ENCODE measurements at regions not wholly inside any gene's neighbourhood (a gene's known extent, or its start where the extent isn't known, plus 50 kb on each side); places are given as distances from the start of the nearest gene placed in this dataset.

DNA sequence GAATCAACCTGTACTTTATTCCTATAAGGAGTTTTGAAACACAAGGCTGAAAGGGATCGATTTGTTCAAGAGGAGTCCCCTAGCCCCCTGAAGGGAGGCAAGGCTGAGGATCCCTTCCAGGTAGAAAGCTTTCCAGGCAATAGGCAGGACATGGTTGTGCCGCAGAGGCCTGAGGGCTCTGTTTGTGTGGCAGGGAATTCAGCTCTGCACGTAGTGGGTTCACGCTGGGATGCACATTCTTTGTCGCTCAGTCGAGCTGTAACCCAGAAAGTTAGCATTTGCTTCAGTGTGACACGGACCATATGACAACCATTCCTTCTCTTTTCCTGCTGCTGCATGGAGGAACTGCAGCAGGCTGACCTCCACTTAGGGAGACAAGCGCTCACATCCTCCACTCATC is 65.6 kb upstream of the TRIO start:
- H3T11ph ChIP-seq (ENCODE audit: low read length), result no peak overlapping the region
- H3K9me3 ChIP-seq (ENCODE audit: control insufficient read depth, low read depth, low read length), result no peaks in the 10 kb centered on the region
- TF ChIP-seq, protein P1, sequence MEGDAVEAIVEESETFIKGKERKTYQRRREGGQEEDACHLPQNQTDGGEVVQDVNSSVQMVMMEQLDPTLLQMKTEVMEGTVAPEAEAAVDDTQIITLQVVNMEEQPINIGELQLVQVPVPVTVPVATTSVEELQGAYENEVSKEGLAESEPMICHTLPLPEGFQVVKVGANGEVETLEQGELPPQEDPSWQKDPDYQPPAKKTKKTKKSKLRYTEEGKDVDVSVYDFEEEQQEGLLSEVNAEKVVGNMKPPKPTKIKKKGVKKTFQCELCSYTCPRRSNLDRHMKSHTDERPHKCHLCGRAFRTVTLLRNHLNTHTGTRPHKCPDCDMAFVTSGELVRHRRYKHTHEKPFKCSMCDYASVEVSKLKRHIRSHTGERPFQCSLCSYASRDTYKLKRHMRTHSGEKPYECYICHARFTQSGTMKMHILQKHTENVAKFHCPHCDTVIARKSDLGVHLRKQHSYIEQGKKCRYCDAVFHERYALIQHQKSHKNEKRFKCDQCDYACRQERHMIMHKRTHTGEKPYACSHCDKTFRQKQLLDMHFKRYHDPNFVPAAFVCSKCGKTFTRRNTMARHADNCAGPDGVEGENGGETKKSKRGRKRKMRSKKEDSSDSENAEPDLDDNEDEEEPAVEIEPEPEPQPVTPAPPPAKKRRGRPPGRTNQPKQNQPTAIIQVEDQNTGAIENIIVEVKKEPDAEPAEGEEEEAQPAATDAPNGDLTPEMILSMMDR (conservative IDR thresholded peaks at IDR 0.05), result no peak
- no peak for DNase-seq
- H3K14ac ChIP-seq (ENCODE audit: insufficient read depth, low read length), result no peak overlapping the region
- H3K4me2 ChIP-seq (ENCODE audit: insufficient read depth, insufficient read length, low read length), result no peak overlapping the region
- no peaks in the 10 kb centered on the region for H3K4me1 ChIP-seq (ENCODE audit: insufficient read depth, low read length)
- no peak overlapping the region for H3K56ac ChIP-seq (ENCODE audit: insufficient read length, low read depth, low read length)
- H3K9ac ChIP-seq (ENCODE audit: extremely low read depth, insufficient read length, low read length), result no peak overlapping the region
- H3K18ac ChIP-seq (ENCODE audit: insufficient read length, low read depth, low read length), result no peak overlapping the region
- no peak overlapping the region for H2AFZ ChIP-seq (ENCODE audit: low read length)
- no peak overlapping the region for H3K4me3 Mint-ChIP-seq
- H4K8ac ChIP-seq (replicated peaks; ENCODE audit: insufficient read length, low read depth, low read length), result no peak overlapping the region
- H3K4ac ChIP-seq (ENCODE audit: low read depth, low read length), result no peak overlapping the region
- no peaks in the 10 kb centered on the region for H3K36me3 Mint-ChIP-seq (ENCODE audit: insufficient read depth in 1 of 3, low read depth in 3 of 3)
- no peaks in the 10 kb centered on the region for H4K20me1 ChIP-seq (ENCODE audit: control insufficient read depth, insufficient read depth, insufficient read length)
- H2AK5ac ChIP-seq (ENCODE audit: insufficient read length, low read length), result no peak overlapping the region
- no peak overlapping the region for H2BK15ac ChIP-seq (ENCODE audit: low read depth, low read length)
- H3K23ac ChIP-seq (ENCODE audit: insufficient read length, low read depth, low read length), result no peak overlapping the region
- peak overlapping the region in 1 of 3 experiments; percentile 77; a peak in 2 of 7 replicates for H3K27ac Mint-ChIP-seq
- H3K23me2 ChIP-seq (ENCODE audit: insufficient read length, low read depth, low read length, poor library complexity, severe bottlenecking), result no peaks in the 10 kb centered on the region
- peaks cover 0 to 3% of the 10 kb centered on the region in 2 experiments; a peak in 1 of 4 replicates for H3K4me1 Mint-ChIP-seq
- H3K27ac ChIP-seq (ENCODE audit: insufficient read length, low read depth, low read length), result no peak overlapping the region
- no peak overlapping the region for H2BK120ac ChIP-seq (ENCODE audit: low read depth, low read length, poor library complexity, severe bottlenecking)
- no peak overlapping the region for H4K5ac ChIP-seq (ENCODE audit: insufficient read length, low read depth, low read length)
- no CpG with 5 or more reads among the region's 8 CpGs for WGBS (ENCODE audit: extremely low coverage, insufficient read length, low lambda C conversion rate)
- H3K27me3 ChIP-seq (ENCODE audit: insufficient read depth, low read length), result no peaks in the 10 kb centered on the region
- no peak overlapping the region for H4K91ac ChIP-seq (ENCODE audit: insufficient read length, low read depth, low read length)
- H2BK5ac ChIP-seq (ENCODE audit: insufficient read length, low read length), result no peak overlapping the region
- no peaks in the 10 kb centered on the region for H3K79me1 ChIP-seq (ENCODE audit: insufficient read depth, low read depth, low read length, poor library complexity, severe bottlenecking)
- peaks cover 2% of the 10 kb centered on the region; the same call in 1 of the 2 replicates for H3K27me3 Mint-ChIP-seq (ENCODE audit: low read depth)
- peaks cover 0 to 2% of the 10 kb centered on the region in 2 experiments; a peak in 1 of 5 replicates for H3K9me3 Mint-ChIP-seq
- H2BK12ac ChIP-seq (ENCODE audit: insufficient read length, low read depth, low read length), result no peak overlapping the region
- H2BK20ac ChIP-seq (ENCODE audit: low read depth, low read length, poor library complexity, severe bottlenecking), result no peak overlapping the region
- no peaks in the 10 kb centered on the region for H3K79me2 ChIP-seq (ENCODE audit: insufficient read depth, low read length)

All from H9 (cell line).